ENCODE measurements at regions not wholly inside any gene's neighbourhood (a gene's known extent, or its start where the extent isn't known, plus 50 kb on each side); places are given as distances from the start of the nearest gene placed in this dataset.
"Not testable (repeated sequence)": the region's sequence is repeated elsewhere in the genome, so short reads cannot be mapped to it uniquely, and the experiment has no call there.

DNA sequence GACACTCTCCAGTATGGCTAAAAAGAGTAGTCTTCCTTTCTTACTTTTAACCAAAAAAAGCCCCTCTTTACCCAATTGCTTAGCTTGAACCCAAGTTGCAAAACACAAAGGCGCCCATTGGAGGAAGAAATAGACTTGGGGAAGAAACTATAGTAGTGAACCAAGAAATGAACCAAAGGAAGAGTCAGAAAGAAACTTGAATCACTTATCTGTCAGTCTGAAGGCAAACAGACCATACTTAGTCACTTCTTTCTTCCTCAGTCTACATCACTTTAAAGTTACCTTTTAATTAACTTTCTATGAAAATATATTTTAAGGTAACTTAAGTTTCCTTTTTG is 161.4 kb upstream of the GIMD1 start:
- intact Hi-C loops (cut with micrococcal nuclease), result no loop called here
- Histone ChIP-seq H3K36me3 (no peaks in the 10 kb centered on the region), H3K27me3 (ENCODE audit: low read depth) (no peaks in the 10 kb centered on the region), H3K9me3 (replicated peaks) (no peaks in the 10 kb centered on the region), H3K27ac (replicated peaks) (no peak overlapping the region), H3K4me3 (no peak overlapping the region), H3K4me1 (no peaks in the 10 kb centered on the region)
- TF ChIP-seq, protein P1, sequence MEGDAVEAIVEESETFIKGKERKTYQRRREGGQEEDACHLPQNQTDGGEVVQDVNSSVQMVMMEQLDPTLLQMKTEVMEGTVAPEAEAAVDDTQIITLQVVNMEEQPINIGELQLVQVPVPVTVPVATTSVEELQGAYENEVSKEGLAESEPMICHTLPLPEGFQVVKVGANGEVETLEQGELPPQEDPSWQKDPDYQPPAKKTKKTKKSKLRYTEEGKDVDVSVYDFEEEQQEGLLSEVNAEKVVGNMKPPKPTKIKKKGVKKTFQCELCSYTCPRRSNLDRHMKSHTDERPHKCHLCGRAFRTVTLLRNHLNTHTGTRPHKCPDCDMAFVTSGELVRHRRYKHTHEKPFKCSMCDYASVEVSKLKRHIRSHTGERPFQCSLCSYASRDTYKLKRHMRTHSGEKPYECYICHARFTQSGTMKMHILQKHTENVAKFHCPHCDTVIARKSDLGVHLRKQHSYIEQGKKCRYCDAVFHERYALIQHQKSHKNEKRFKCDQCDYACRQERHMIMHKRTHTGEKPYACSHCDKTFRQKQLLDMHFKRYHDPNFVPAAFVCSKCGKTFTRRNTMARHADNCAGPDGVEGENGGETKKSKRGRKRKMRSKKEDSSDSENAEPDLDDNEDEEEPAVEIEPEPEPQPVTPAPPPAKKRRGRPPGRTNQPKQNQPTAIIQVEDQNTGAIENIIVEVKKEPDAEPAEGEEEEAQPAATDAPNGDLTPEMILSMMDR (IDR thresholded peaks at IDR 0.05; ENCODE audit: borderline replicate concordance), result no peak
- DNase-seq, result no peak

DNA sequence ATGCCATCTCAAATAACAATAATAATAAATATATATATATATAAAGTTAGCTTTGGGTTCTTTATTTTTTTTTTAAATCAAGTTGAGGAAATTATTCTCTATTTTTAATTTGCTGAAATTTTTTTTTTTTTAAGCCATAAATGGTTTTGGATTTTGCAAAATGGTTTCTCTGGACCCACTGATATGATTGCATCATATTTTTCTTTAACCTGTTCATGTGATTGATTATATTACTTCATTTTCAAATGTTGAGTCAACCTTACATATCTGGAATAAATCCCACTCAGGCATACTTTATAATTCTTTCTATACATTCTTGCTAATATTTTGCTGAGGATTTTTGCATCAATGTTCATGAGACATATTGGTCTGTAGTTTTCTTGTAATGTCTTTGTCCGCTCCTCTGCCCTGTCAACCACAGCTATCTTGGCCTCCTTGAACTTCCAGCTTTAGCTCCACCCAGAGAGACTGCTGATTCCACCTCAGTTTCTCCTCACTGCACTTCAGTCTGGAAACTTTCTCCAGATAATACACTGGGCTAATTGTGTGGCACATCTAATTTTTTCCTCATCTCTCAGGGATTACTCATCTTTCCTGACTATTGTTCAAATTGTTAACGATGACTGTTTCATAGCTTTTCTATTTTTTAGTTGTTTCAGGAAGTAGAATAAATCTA is 160.9 kb upstream of the GIMD1 start:
- Histone ChIP-seq H3K4me1 (no peaks in the 10 kb centered on the region), H3K27me3 (ENCODE audit: low read depth) (no peaks in the 10 kb centered on the region), H3K4me3 (no peak overlapping the region), H3K36me3 (no peaks in the 10 kb centered on the region), H3K9me3 (replicated peaks) (no peaks in the 10 kb centered on the region), H3K27ac (replicated peaks) (no peak overlapping the region)
- intact Hi-C loops (cut with micrococcal nuclease), result no loop called here
- no peak for DNase-seq
- TF ChIP-seq, protein P1 (IDR thresholded peaks at IDR 0.05; ENCODE audit: borderline replicate concordance), result no peak

DNA sequence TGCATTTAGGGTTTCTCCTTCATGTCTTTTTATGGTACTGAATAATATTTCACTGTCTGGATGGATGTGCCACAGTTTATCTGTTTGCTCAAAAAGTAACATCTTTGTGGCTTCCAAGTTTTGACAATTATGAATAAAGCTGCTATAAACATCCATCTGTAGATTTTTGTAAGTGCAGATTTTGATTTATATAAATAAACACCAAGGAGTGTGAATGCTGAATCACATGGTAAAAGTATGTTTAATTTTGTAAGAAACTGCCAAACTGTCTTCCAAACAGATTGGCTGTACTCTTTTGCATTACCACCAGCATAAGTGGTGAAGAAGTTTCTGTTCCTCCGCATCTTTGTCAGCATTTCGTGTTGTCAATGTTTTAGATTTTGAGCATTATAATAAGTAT is 158.7 kb upstream of the GIMD1 start:
- Histone ChIP-seq H3K4me3 (no peak overlapping the region), H3K36me3 (no peaks in the 10 kb centered on the region), H3K27ac (replicated peaks) (no peak overlapping the region), H3K4me1 (no peaks in the 10 kb centered on the region), H3K9me3 (replicated peaks) (no peaks in the 10 kb centered on the region), H3K27me3 (ENCODE audit: low read depth) (no peaks in the 10 kb centered on the region)
- intact Hi-C loops (cut with micrococcal nuclease), result no loop called here
- TF ChIP-seq, protein P1 (IDR thresholded peaks at IDR 0.05; ENCODE audit: borderline replicate concordance), result no peak
- no peak for DNase-seq

DNA sequence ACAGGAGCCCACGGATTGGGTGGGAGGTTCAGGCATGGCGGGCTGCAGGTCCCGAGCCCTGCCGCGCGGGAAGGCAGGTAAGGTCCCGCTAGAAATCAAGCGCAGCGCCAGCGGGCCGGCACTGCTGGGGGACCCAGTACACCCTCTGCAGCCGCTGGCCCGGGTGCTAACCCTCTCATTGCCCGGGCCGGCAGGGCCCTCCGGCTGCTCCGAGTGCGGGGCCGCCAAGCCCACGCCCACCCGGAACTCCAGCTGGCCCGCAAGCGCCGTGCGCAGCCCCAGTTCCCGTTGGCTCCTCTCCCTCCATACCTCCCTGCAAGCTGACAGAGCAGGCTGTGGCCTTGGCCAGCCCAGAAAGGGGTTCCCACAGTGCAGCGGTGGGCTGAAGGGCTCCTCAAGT is 156.8 kb upstream of the GIMD1 start:
- H3K27me3 ChIP-seq (ENCODE audit: low read depth); H3K9me3 ChIP-seq (replicated peaks); H3K36me3 ChIP-seq; intact Hi-C loops (cut with micrococcal nuclease); DNase-seq; H3K4me1 ChIP-seq; H3K4me3 ChIP-seq; H3K27ac ChIP-seq (replicated peaks): not testable (repeated sequence)

DNA sequence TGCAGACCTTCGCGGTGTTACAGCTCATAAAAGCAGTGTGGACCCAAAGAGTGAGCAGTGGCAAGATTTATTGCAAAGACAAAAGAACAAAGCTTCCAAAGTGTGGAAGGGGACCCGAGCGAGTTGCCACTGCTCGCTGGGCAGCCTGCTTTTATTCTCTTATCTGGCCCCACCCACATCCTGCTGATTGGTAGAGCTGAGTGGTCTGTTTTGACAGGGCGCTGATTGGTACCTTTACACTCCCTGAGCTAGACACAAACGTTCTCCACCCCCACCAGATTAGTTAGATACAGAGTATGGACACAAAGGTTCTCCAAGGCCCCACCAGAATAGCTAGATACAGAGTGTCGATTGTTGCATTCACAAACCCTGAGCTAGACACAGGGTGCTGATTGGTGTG is 156.2 kb upstream of the GIMD1 start:
- intact Hi-C loops (cut with micrococcal nuclease); H3K4me1 ChIP-seq; H3K36me3 ChIP-seq; H3K27me3 ChIP-seq (ENCODE audit: low read depth); DNase-seq; H3K27ac ChIP-seq (replicated peaks); H3K4me3 ChIP-seq; H3K9me3 ChIP-seq (replicated peaks): not testable (repeated sequence)

DNA sequence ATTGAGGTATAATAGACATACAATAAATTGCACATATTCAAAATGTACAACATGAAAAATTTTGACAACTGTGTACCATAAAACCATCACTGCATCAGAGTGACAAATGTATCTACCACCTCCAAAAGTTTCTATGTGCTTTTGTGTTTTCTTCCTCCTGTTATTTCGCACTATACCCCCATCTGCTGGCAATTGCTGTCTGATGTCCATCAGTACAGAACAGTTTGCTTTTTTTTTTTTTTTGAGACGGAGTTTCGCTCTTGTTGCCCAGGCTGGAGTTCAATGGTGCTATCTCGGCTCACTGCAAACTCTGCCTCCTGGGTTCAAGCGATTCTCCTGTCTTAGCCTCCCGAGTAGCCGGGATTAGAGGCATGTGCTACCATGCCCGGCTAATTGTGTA is 154.3 kb upstream of the GIMD1 start:
- Histone ChIP-seq H3K4me3 (no peak overlapping the region), H3K27me3 (ENCODE audit: low read depth) (no peaks in the 10 kb centered on the region), H3K36me3 (no peaks in the 10 kb centered on the region), H3K9me3 (replicated peaks) (no peaks in the 10 kb centered on the region), H3K27ac (replicated peaks) (no peak overlapping the region), H3K4me1 (no peaks in the 10 kb centered on the region)
- intact Hi-C loops (cut with micrococcal nuclease), result no loop called here
- DNase-seq, result no peak
- TF ChIP-seq, protein P1 (IDR thresholded peaks at IDR 0.05; ENCODE audit: borderline replicate concordance), result no peak

DNA sequence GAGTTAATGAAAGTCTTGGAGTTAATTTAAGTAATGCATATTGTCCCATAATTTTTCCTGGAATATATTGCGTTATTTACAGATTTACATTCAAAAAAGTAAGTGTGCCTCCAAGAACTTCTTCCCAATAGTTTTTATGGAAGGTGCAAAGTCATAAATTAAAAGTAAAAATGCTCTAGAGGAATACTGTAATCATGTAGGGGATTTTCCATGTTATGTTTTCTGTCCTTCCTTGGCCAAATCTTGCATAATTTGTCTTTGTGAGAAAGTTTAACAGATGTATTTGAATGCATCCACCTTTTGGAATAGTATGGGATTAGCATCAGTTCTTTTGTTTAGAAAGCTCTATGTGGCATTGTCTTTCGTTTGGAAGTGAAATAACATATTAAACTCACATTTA is 144.1 kb upstream of the GIMD1 start:
- H3K4me1 ChIP-seq, result no peaks in the 10 kb centered on the region
- H3K27me3 ChIP-seq (ENCODE audit: low read depth), result no peaks in the 10 kb centered on the region
- TF ChIP-seq, protein P1 (IDR thresholded peaks at IDR 0.05; ENCODE audit: borderline replicate concordance), result no peak
- no peak overlapping the region for H3K4me3 ChIP-seq
- intact Hi-C loops (cut with micrococcal nuclease), result no loop called here
- DNase-seq, result no peak
- peaks cover 6% of the 10 kb centered on the region for H3K9me3 ChIP-seq (replicated peaks)
- no peak overlapping the region for H3K27ac ChIP-seq (replicated peaks)
- H3K36me3 ChIP-seq, result no peaks in the 10 kb centered on the region
